RWPE1 (cell line): ENCODE measurements at regions not wholly inside any gene's neighbourhood (a gene's known extent, or its start where the extent isn't known, plus 50 kb on each side); places are given as distances from the start of the nearest gene placed in this dataset.

Experiments
- CTCF ChIA-PET: fragments of 350-600 bp; sonication (Branson Sonifier 250); formaldehyde crosslinking; extraction: SDS; loops from one replicate; lab custom pipeline; 2021; lab: Yijun Ruan, JAX
- POLR2A ChIA-PET: fragments of 400-600 bp; formaldehyde crosslinking; extraction: SDS; loops from one replicate; lab custom pipeline; 2020; ENCODE audit warnings: antibody characterized with exemption; ENCODE audit not compliant: low non-redundant PET; lab: Yijun Ruan, JAX
- DNase-seq: peaks from one replicate; pipeline ENCODE4 v3.0.0; 2012; ENCODE audit warnings: low spot score
- H3K27ac ChIP-seq: fragments of 450-650 bp; 2 replicates; pipeline ENCODE4 v1.5.1; 2017
- TF ChIP-seq, protein P1 (sequence below): fragments of 450-650 bp; conservative IDR thresholded peaks from 2 replicates; pipeline ENCODE4 v1.5.1; 2017; ENCODE audit warnings: low read depth, mild to moderate bottlenecking

GRCh38 chr2:9108210-9108967 is 98.2 kb upstream of the ASAP2 start:
- no peak for DNase-seq
- H3K27ac ChIP-seq: peak overlapping the region; percentile 82
- TF ChIP-seq, protein P1, sequence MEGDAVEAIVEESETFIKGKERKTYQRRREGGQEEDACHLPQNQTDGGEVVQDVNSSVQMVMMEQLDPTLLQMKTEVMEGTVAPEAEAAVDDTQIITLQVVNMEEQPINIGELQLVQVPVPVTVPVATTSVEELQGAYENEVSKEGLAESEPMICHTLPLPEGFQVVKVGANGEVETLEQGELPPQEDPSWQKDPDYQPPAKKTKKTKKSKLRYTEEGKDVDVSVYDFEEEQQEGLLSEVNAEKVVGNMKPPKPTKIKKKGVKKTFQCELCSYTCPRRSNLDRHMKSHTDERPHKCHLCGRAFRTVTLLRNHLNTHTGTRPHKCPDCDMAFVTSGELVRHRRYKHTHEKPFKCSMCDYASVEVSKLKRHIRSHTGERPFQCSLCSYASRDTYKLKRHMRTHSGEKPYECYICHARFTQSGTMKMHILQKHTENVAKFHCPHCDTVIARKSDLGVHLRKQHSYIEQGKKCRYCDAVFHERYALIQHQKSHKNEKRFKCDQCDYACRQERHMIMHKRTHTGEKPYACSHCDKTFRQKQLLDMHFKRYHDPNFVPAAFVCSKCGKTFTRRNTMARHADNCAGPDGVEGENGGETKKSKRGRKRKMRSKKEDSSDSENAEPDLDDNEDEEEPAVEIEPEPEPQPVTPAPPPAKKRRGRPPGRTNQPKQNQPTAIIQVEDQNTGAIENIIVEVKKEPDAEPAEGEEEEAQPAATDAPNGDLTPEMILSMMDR: no peak
- POLR2A ChIA-PET: interaction anchor here (1.4 kb wide), 1 partner anchor 105 kb away, joined by 4 read pairs; the partner anchor contains the start of gene MBOAT2
- CTCF ChIA-PET: no interaction called here

GRCh38 chr2:9107168-9108025 is 99.2 kb upstream of the ASAP2 start:
- POLR2A ChIA-PET: interaction anchor here (1.4 kb wide), 1 partner anchor 104 kb away, joined by 4 read pairs; the partner anchor contains the start of gene MBOAT2
- peak; percentile 53 for DNase-seq
- TF ChIP-seq, protein P1: no peak
- CTCF ChIA-PET: interaction anchor here (1.4 kb wide), 1 partner anchor 234 kb away, joined by 3 read pairs; no protein-coding TSS in a partner anchor
- H3K27ac ChIP-seq: peak overlapping the region; percentile 82

- TF ChIP-seq, protein P1: no peak
- peak overlapping the region; percentile 82 for H3K27ac ChIP-seq
- POLR2A ChIA-PET: no interaction called here
- CTCF ChIA-PET: interaction anchor here (1.4 kb wide), 1 partner anchor 233 kb away, joined by 3 read pairs; no protein-coding TSS in a partner anchor
- DNase-seq: no peak
Measured at GRCh38 chr2:9106338-9107167, 100.1 kb upstream of the ASAP2 start.

- CTCF ChIA-PET: no interaction called here
Measured at GRCh38 chr2:9105601-9106337, 100.8 kb upstream of the ASAP2 start.

DNA sequence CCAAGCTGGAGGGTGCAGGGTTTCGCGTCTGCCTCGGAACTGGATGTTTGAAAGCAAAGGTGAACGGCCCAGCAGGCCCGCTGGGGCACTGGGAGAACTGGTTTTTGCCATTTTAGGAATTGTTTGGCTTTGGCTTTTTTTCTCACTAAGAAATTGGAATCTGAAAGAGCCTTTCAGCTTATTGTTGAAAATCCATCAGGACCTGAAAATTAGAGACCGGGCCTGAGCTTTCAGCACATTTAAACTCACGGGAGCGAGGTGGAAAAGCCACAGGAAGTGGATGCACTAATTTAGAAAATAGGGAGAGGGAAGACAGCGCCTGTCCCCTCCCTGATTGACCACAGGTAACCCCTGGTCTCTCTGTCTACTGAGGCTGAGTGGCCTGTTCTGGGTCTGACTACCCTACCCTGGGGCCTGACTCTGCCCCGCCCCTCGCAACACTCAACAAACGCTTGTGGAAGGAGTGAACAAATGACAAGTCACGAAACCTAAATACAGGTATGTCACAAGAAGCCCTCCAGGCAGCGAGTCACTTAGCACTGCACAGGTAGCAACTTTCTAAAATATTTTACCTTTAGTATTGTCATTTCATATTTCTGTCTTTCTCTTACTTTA is 100.3 kb upstream of the MBOAT2 start:
- CTCF ChIA-PET: interaction anchor here (0.6 kb wide), 1 partner anchor 741 kb away, joined by 3 read pairs; no protein-coding TSS in a partner anchor
- DNase-seq: peak; percentile 33
- POLR2A ChIA-PET: no interaction called here
- TF ChIP-seq, protein P1: no peak
- H3K27ac ChIP-seq: 0 out of 2 replicates have a peak overlapping the region, but pooled peaks have one; percentile 5

More at GRCh38 chr2:9105601-9106337, 100.8 kb upstream of the ASAP2 start:
- no peak for DNase-seq
- H3K27ac ChIP-seq: no peak overlapping the region
- TF ChIP-seq, protein P1: no peak
- POLR2A ChIA-PET: no interaction called here
